PFSK-1 (cell line): ENCODE measurements at regions not wholly inside any gene's neighbourhood (a gene's known extent, or its start where the extent isn't known, plus 50 kb on each side); places are given as distances from the start of the nearest gene placed in this dataset.

Source experiments
- FOXP2 ChIP-seq: optimal IDR thresholded peaks from 2 replicates; pipeline ENCODE3; 2011; ENCODE audit warnings: borderline replicate concordance, control low read depth, inconsistent platforms; ENCODE audit not compliant: insufficient read depth; ENCODE audit errors: extremely low read length, extremely low read depth
- POLR2AphosphoS5 ChIP-seq: IDR thresholded peaks from 2 replicates; pipeline ENCODE4 v1.6.1; 2012; ENCODE audit warnings: low read depth, mild to moderate bottlenecking, control low read depth, low read length, moderate library complexity
- REST ChIP-seq, 2 experiments: IDR thresholded peaks; 2 replicates each; pipeline versions ENCODE4 v1.6.1 to v1.8.0; 2011 to 2012; ENCODE audit warnings: low read depth in 2 of 2, low read length in 2 of 2, control low read depth in 1 of 2, inconsistent platforms in 1 of 2, mild to moderate bottlenecking in 1 of 2, moderate library complexity in 1 of 2; ENCODE audit not compliant: insufficient read depth in 1 of 2
- SIN3A ChIP-seq: IDR thresholded peaks from 2 replicates; pipeline ENCODE4 v1.6.1; 2012; ENCODE audit warnings: mild to moderate bottlenecking, low read length, moderate library complexity, borderline replicate concordance; ENCODE audit not compliant: insufficient read depth
- TAF1 ChIP-seq: IDR thresholded peaks from 2 replicates; pipeline ENCODE4 v1.6.1; 2012; ENCODE audit warnings: low read length, control low read depth, borderline replicate concordance; ENCODE audit not compliant: insufficient read depth

GRCh38 chr5:174953871-174954270 lies 229.5 kb downstream of the MSX2 start:
- no peak for TF ChIP-seq POLR2AphosphoS5
- no peak for TF ChIP-seq REST (IDR thresholded peaks at IDR 0.05; ENCODE audit: insufficient read depth in 1 of 2, low read depth in 2 of 2, low read length in 2 of 2)
- no peak for TF ChIP-seq TAF1
- no peak for TF ChIP-seq FOXP2
- TF ChIP-seq SIN3A, result no peak

GRCh38 chr5:174951151-174951780 lies 226.9 kb downstream of the MSX2 start:
- no peak for TF ChIP-seq TAF1
- no peak for TF ChIP-seq POLR2AphosphoS5
- TF ChIP-seq SIN3A, result no peak
- TF ChIP-seq REST (IDR thresholded peaks at IDR 0.05; ENCODE audit: insufficient read depth in 1 of 2, low read depth in 2 of 2, low read length in 2 of 2), result no peak
- no peak for TF ChIP-seq FOXP2

- no peak for TF ChIP-seq TAF1
- no peak for TF ChIP-seq REST (IDR thresholded peaks at IDR 0.05; ENCODE audit: insufficient read depth in 1 of 2, low read depth in 2 of 2, low read length in 2 of 2)
- no peak for TF ChIP-seq POLR2AphosphoS5
- no peak for TF ChIP-seq FOXP2
- no peak for TF ChIP-seq SIN3A
These were observed 223.2 kb downstream of the MSX2 start for GRCh38 chr5:174947548-174947947.

- no peak for TF ChIP-seq REST (IDR thresholded peaks at IDR 0.05; ENCODE audit: insufficient read depth in 1 of 2, low read depth in 2 of 2, low read length in 2 of 2)
These were observed 221.5 kb downstream of the MSX2 start for GRCh38 chr5:174945853-174946252.

GRCh38 chr5:174943785-174944184 lies 219.4 kb downstream of the MSX2 start:
- TF ChIP-seq TAF1 (no peak), REST (IDR thresholded peaks at IDR 0.05; ENCODE audit: insufficient read depth in 1 of 2, low read depth in 2 of 2, low read length in 2 of 2) (no peak), POLR2AphosphoS5 (no peak), FOXP2 (no peak), SIN3A (no peak)
